ENCODE measurements at regions not wholly inside any gene's neighbourhood (a gene's known extent, or its start where the extent isn't known, plus 50 kb on each side); places are given as distances from the start of the nearest gene placed in this dataset.

GRCh38 chr11:131217313-131218310, 152.8 kb upstream of the NTM start:
- ChIA-PET POLR2A (no interaction called here), CTCF (interaction anchor here (0.6 to 4.3 kb wide), 4 partner anchors 29 to 158 kb away, joined by 3 to 22 read pairs (median 4); no protein-coding TSS in a partner anchor)
- peak; percentile 5 for DNase-seq (ENCODE audit: unreplicated experiment)
- no peak overlapping the region for H3K27ac Mint-ChIP-seq (ENCODE audit: low read depth, unreplicated experiment)
- H3K36me3 Mint-ChIP-seq (ENCODE audit: insufficient read depth, unreplicated experiment), result no peaks in the 10 kb centered on the region
- no peak for TF ChIP-seq CTCF (IDR thresholded peaks at IDR 0.05; ENCODE audit: unreplicated experiment)
- BruUV-seq (replicated peaks), result no TSS peak
- H3K9me3 Mint-ChIP-seq (ENCODE audit: unreplicated experiment), result peaks cover 44% of the 10 kb centered on the region
- no peak overlapping the region for H3K4me3 Mint-ChIP-seq (ENCODE audit: unreplicated experiment)
- H3K27me3 Mint-ChIP-seq (ENCODE audit: insufficient read depth, unreplicated experiment), result no peaks in the 10 kb centered on the region
- H3K4me1 Mint-ChIP-seq (ENCODE audit: insufficient read depth, unreplicated experiment), result no peaks in the 10 kb centered on the region
- intact Hi-C loops (cut with micrococcal nuclease), result no loop called here

GRCh38 chr11:131218542-131218941, 151.9 kb upstream of the NTM start:
- ChIA-PET POLR2A (no interaction called here), CTCF (interaction anchor here (0.6 to 4.3 kb wide), 2 partner anchors 154 to 155 kb away, joined by 3 to 22 read pairs; no protein-coding TSS in a partner anchor)
- H3K4me3 Mint-ChIP-seq (ENCODE audit: unreplicated experiment), result no peak overlapping the region
- intact Hi-C loops (cut with micrococcal nuclease), result no loop called here
- peaks cover 48% of the 10 kb centered on the region for H3K9me3 Mint-ChIP-seq (ENCODE audit: unreplicated experiment)
- no peak for DNase-seq (ENCODE audit: unreplicated experiment)
- H3K36me3 Mint-ChIP-seq (ENCODE audit: insufficient read depth, unreplicated experiment), result no peaks in the 10 kb centered on the region
- H3K4me1 Mint-ChIP-seq (ENCODE audit: insufficient read depth, unreplicated experiment), result no peaks in the 10 kb centered on the region
- no peaks in the 10 kb centered on the region for H3K27me3 Mint-ChIP-seq (ENCODE audit: insufficient read depth, unreplicated experiment)
- H3K27ac Mint-ChIP-seq (ENCODE audit: low read depth, unreplicated experiment), result no peak overlapping the region
- BruUV-seq (replicated peaks), result no TSS peak
- TF ChIP-seq CTCF (IDR thresholded peaks at IDR 0.05; ENCODE audit: unreplicated experiment), result no peak

- H3K4me3 Mint-ChIP-seq (ENCODE audit: unreplicated experiment), result no peak overlapping the region
- no peaks in the 10 kb centered on the region for H3K4me1 Mint-ChIP-seq (ENCODE audit: insufficient read depth, unreplicated experiment)
These were observed 150.8 kb upstream of the NTM start for GRCh38 chr11:131219646-131220045.

More at GRCh38 chr11:131219646-131220045, 150.8 kb upstream of the NTM start:
- CTCF ChIA-PET, result interaction anchor here (0.7 to 1.2 kb wide), 3 partner anchors 61 to 155 kb away, joined by 3 to 6 read pairs (median 4); no protein-coding TSS in a partner anchor
- POLR2A ChIA-PET, result no interaction called here
- H3K9me3 Mint-ChIP-seq (ENCODE audit: unreplicated experiment), result peaks cover 43% of the 10 kb centered on the region
- DNase-seq (ENCODE audit: unreplicated experiment), result no peak
- no peak overlapping the region for H3K27ac Mint-ChIP-seq (ENCODE audit: low read depth, unreplicated experiment)
- no peaks in the 10 kb centered on the region for H3K36me3 Mint-ChIP-seq (ENCODE audit: insufficient read depth, unreplicated experiment)
- H3K27me3 Mint-ChIP-seq (ENCODE audit: insufficient read depth, unreplicated experiment), result no peaks in the 10 kb centered on the region
- no TSS peak for BruUV-seq (replicated peaks)
- TF ChIP-seq CTCF (IDR thresholded peaks at IDR 0.05; ENCODE audit: unreplicated experiment), result no peak
- intact Hi-C loops (cut with micrococcal nuclease), result no loop called here

Measured in MCF 10A (cell line).